ENCODE measurements at regions not wholly inside any gene's neighbourhood (a gene's known extent, or its start where the extent isn't known, plus 50 kb on each side); places are given as distances from the start of the nearest gene placed in this dataset.
"Not testable (repeated sequence)": the region's sequence is repeated elsewhere in the genome, so short reads cannot be mapped to it uniquely, and the experiment has no call there.

- peaks cover 0 to 6% (median 0%) of the 10 kb centered on the region in 3 donors for H3K4me1 ChIP-seq (ENCODE audit: control insufficient read depth in 3 of 3, insufficient read depth in 2 of 3, low read depth in 1 of 3, low read length in 2 of 3)
- no peak for DNase-seq
- no peaks in the 10 kb centered on the region for H3K36me3 ChIP-seq (ENCODE audit: control insufficient read depth in 3 of 3, insufficient read depth in 2 of 3, low read depth in 1 of 3, low read length in 3 of 3)
- FAIRE-seq: no peak
- H3K9me3 ChIP-seq (ENCODE audit: control insufficient read depth in 2 of 2, insufficient read depth in 1 of 2, low read depth in 1 of 2, low read length in 1 of 2): no peaks in the 10 kb centered on the region
- 63 to 69% (median 66%) methylated on average over 3 of the region's 3 CpGs for WGBS, 3 donors
- no peaks in the 10 kb centered on the region for H3K27me3 ChIP-seq (ENCODE audit: control insufficient read depth in 3 of 3, insufficient read depth in 3 of 3, low read length in 3 of 3)
- H3K27ac ChIP-seq (ENCODE audit: low read depth in 1 of 3, low read length in 2 of 3): no peak overlapping the region
- no peak overlapping the region for H3K4me3 ChIP-seq (ENCODE audit: low read depth in 1 of 3, low read length in 3 of 3)
Measured at GRCh38 chr13:44049081-44049945, 169.6 kb downstream of the LACC1 start.

DNA sequence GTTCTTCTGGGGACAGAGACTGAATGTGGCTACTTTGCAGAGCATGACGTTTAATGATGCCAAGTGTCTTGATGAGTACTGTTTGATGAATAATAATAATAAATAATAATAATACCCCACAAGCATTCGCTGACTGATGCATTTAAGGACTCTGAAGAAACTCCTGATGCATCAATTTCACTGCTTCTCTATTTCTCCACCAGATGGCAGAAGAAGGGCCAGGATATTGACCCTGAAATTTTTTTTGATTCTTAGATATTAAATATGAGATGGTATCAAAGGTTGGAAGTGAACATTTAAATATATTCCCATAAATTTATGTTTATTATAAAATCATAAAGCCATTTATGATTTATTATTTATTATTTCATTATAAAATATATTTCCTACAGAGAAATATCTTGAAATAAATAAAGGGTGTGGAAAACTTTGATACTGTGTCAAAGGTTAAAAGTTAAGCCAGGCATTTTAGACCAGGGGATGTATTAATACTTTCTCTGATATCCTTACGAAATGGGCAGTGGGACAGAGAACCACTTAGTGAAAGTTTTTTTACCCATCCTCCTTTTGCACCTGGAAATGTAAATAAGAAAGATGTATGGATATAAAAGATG lies 170.9 kb downstream of the LACC1 start:
- peak; percentile 46 to 62 for DNase-seq
- no peak overlapping the region for H3K27ac ChIP-seq (ENCODE audit: low read depth in 1 of 3, low read length in 2 of 3)
- no peaks in the 10 kb centered on the region for H3K36me3 ChIP-seq (ENCODE audit: control insufficient read depth in 3 of 3, insufficient read depth in 2 of 3, low read depth in 1 of 3, low read length in 3 of 3)
- peaks cover 0 to 6% (median 0%) of the 10 kb centered on the region in 3 donors for H3K4me1 ChIP-seq (ENCODE audit: control insufficient read depth in 3 of 3, insufficient read depth in 2 of 3, low read depth in 1 of 3, low read length in 2 of 3)
- no peaks in the 10 kb centered on the region for H3K27me3 ChIP-seq (ENCODE audit: control insufficient read depth in 3 of 3, insufficient read depth in 3 of 3, low read length in 3 of 3)
- 10 to 25% (median 14%) methylated on average over 3 of the region's 3 CpGs for WGBS, 3 donors
- no peak overlapping the region for H3K4me3 ChIP-seq (ENCODE audit: low read depth in 1 of 3, low read length in 3 of 3)
- H3K9me3 ChIP-seq (ENCODE audit: control insufficient read depth in 2 of 2, insufficient read depth in 1 of 2, low read depth in 1 of 2, low read length in 1 of 2): no peaks in the 10 kb centered on the region
- peak; percentile 96 for FAIRE-seq

DNA sequence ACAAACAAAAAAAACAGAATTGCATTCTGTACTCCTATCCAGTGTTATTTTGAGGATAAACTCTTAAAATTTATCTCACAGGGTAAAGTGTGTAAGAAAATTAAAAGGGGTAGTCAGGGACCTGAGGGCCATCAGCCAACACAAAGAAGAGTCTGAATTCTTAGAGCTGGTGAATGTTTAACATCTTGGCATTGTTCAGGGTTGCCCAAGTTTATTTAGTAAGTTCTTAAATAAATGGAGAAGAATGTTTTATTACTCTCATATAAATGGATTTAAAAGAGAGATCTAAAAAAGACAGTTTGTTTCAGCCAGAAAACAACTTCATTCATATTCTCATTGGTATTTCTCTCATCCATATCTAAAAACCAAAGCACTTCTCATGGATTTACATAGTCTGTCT lies 171.7 kb downstream of the LACC1 start:
- peak overlapping the region in 1 of 3 donors; percentile 16 for H3K27ac ChIP-seq (ENCODE audit: low read depth in 1 of 3, low read length in 2 of 3)
- DNase-seq: no peak
- peaks cover 0 to 6% (median 0%) of the 10 kb centered on the region in 3 donors for H3K4me1 ChIP-seq (ENCODE audit: control insufficient read depth in 3 of 3, insufficient read depth in 2 of 3, low read depth in 1 of 3, low read length in 2 of 3)
- no peaks in the 10 kb centered on the region for H3K9me3 ChIP-seq (ENCODE audit: control insufficient read depth in 2 of 2, insufficient read depth in 1 of 2, low read depth in 1 of 2, low read length in 1 of 2)
- FAIRE-seq: no peak
- H3K36me3 ChIP-seq (ENCODE audit: control insufficient read depth in 3 of 3, insufficient read depth in 2 of 3, low read depth in 1 of 3, low read length in 3 of 3): no peaks in the 10 kb centered on the region
- no peaks in the 10 kb centered on the region for H3K27me3 ChIP-seq (ENCODE audit: control insufficient read depth in 3 of 3, insufficient read depth in 3 of 3, low read length in 3 of 3)
- H3K4me3 ChIP-seq (ENCODE audit: low read depth in 1 of 3, low read length in 3 of 3): no peak overlapping the region

- Histone ChIP-seq H3K36me3 (ENCODE audit: control insufficient read depth in 3 of 3, insufficient read depth in 2 of 3, low read depth in 1 of 3, low read length in 3 of 3) (no peaks in the 10 kb centered on the region), H3K4me3 (ENCODE audit: low read depth in 1 of 3, low read length in 3 of 3) (no peak overlapping the region), H3K27ac (ENCODE audit: low read depth in 1 of 3, low read length in 2 of 3) (peak overlapping the region in 2 of 3 donors; percentile 11 to 64), H3K27me3 (ENCODE audit: control insufficient read depth in 3 of 3, insufficient read depth in 3 of 3, low read length in 3 of 3) (no peaks in the 10 kb centered on the region), H3K9me3 (ENCODE audit: control insufficient read depth in 2 of 2, insufficient read depth in 1 of 2, low read depth in 1 of 2, low read length in 1 of 2) (no peaks in the 10 kb centered on the region), H3K4me1 (ENCODE audit: control insufficient read depth in 3 of 3, insufficient read depth in 2 of 3, low read depth in 1 of 3, low read length in 2 of 3) (peaks cover 0 to 6% (median 0%) of the 10 kb centered on the region in 3 donors)
- WGBS, 3 donors: 79 to 91% (median 90%) methylated on average over 6 of the region's 6 CpGs
- FAIRE-seq (no peak), DNase-seq (peak in 1 of 2 donors; percentile 66)
Measured at GRCh38 chr13:44051918-44052675, 172.4 kb downstream of the LACC1 start.

GRCh38 chr13:44052780-44053184 lies 173.1 kb downstream of the LACC1 start:
- H3K36me3 ChIP-seq (ENCODE audit: control insufficient read depth in 3 of 3, insufficient read depth in 2 of 3, low read depth in 1 of 3, low read length in 3 of 3): no peaks in the 10 kb centered on the region
- H3K27ac ChIP-seq (ENCODE audit: low read depth in 1 of 3, low read length in 2 of 3): peak overlapping the region in 2 of 3 donors; percentile 11 to 64
- H3K27me3 ChIP-seq (ENCODE audit: control insufficient read depth in 3 of 3, insufficient read depth in 3 of 3, low read length in 3 of 3): no peaks in the 10 kb centered on the region
- DNase-seq: no peak
- H3K4me3 ChIP-seq (ENCODE audit: low read depth in 1 of 3, low read length in 3 of 3): no peak overlapping the region
- peaks cover 0 to 6% (median 0%) of the 10 kb centered on the region in 3 donors for H3K4me1 ChIP-seq (ENCODE audit: control insufficient read depth in 3 of 3, insufficient read depth in 2 of 3, low read depth in 1 of 3, low read length in 2 of 3)
- FAIRE-seq: no peak
- no peaks in the 10 kb centered on the region for H3K9me3 ChIP-seq (ENCODE audit: control insufficient read depth in 2 of 2, insufficient read depth in 1 of 2, low read depth in 1 of 2, low read length in 1 of 2)
- 68 to 84% (median 77%) methylated on average over 10 of the region's 10 CpGs for WGBS, 3 donors

- Histone ChIP-seq H3K9me3 (ENCODE audit: control insufficient read depth in 2 of 2, insufficient read depth in 1 of 2, low read depth in 1 of 2, low read length in 1 of 2) (no peaks in the 10 kb centered on the region), H3K4me1 (ENCODE audit: control insufficient read depth in 3 of 3, insufficient read depth in 2 of 3, low read depth in 1 of 3, low read length in 2 of 3) (peaks cover 0 to 6% (median 0%) of the 10 kb centered on the region in 3 donors), H3K4me3 (ENCODE audit: low read depth in 1 of 3, low read length in 3 of 3) (no peak overlapping the region), H3K36me3 (ENCODE audit: control insufficient read depth in 3 of 3, insufficient read depth in 2 of 3, low read depth in 1 of 3, low read length in 3 of 3) (no peaks in the 10 kb centered on the region), H3K27ac (ENCODE audit: low read depth in 1 of 3, low read length in 2 of 3) (no peak overlapping the region), H3K27me3 (ENCODE audit: control insufficient read depth in 3 of 3, insufficient read depth in 3 of 3, low read length in 3 of 3) (no peaks in the 10 kb centered on the region)
- 58 to 75% (median 69%) methylated on average over 5 of the region's 5 CpGs for WGBS, 3 donors
- DNase-seq: no peak
- FAIRE-seq: no peak
Measured at GRCh38 chr13:44053208-44053607, 173.5 kb downstream of the LACC1 start.

DNA sequence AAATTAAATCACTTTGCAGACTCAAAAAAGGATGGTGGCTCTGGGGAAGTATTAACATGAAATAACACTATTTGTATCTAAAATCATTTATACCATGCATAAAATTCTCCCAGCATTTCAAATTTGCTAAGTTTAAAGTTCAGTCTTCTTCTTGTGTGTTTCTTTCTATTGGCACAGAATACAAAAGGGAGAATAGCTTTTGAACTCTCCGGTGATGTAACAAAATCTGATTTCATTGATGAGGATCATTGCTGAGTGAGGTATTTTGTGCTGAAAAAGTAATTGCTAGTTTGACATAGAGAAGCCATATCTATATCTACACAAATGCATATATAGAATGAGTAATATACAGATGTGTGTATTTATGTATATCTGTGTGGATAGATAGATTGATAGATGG lies 174.8 kb downstream of the LACC1 start:
- FAIRE-seq (no peak), DNase-seq (no peak)
- Histone ChIP-seq H3K4me3 (ENCODE audit: low read depth in 1 of 3, low read length in 3 of 3) (no peak overlapping the region), H3K36me3 (ENCODE audit: control insufficient read depth in 3 of 3, insufficient read depth in 2 of 3, low read depth in 1 of 3, low read length in 3 of 3) (no peaks in the 10 kb centered on the region), H3K27me3 (ENCODE audit: control insufficient read depth in 3 of 3, insufficient read depth in 3 of 3, low read length in 3 of 3) (no peaks in the 10 kb centered on the region), H3K4me1 (ENCODE audit: control insufficient read depth in 3 of 3, insufficient read depth in 2 of 3, low read depth in 1 of 3, low read length in 2 of 3) (peaks cover 0 to 6% (median 0%) of the 10 kb centered on the region in 3 donors), H3K27ac (ENCODE audit: low read depth in 1 of 3, low read length in 2 of 3) (no peak overlapping the region), H3K9me3 (ENCODE audit: control insufficient read depth in 2 of 2, insufficient read depth in 1 of 2, low read depth in 1 of 2, low read length in 1 of 2) (no peaks in the 10 kb centered on the region)
- 60 to 81% (median 63%) methylated on average over 1 of the region's 1 CpG for WGBS, 3 donors

DNA sequence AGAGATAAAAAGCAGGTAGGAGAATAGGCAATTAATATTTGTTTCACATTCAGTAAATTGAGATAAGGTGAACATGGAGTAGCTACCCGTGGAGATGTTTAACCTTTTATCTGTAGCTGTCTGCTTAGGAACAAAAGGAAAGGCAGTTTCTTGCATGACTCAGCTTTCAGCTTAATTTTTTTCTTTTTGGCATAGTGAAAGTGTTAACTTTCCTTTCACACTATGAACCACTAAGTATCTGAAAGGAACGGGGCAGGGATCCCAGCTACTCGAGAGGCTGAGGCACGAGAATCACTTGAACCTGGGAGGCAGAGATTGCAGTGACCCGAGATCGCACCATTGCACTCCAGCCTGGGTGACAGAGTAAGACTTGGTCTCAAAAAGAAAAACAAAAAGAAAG lies 176.0 kb downstream of the LACC1 start:
- not testable (repeated sequence) for H3K27ac ChIP-seq (ENCODE audit: low read depth in 1 of 3, low read length in 2 of 3); FAIRE-seq; H3K9me3 ChIP-seq (ENCODE audit: control insufficient read depth in 2 of 2, insufficient read depth in 1 of 2, low read depth in 1 of 2, low read length in 1 of 2); H3K27me3 ChIP-seq (ENCODE audit: control insufficient read depth in 3 of 3, insufficient read depth in 3 of 3, low read length in 3 of 3); H3K4me1 ChIP-seq (ENCODE audit: control insufficient read depth in 3 of 3, insufficient read depth in 2 of 3, low read depth in 1 of 3, low read length in 2 of 3); H3K36me3 ChIP-seq (ENCODE audit: control insufficient read depth in 3 of 3, insufficient read depth in 2 of 3, low read depth in 1 of 3, low read length in 3 of 3)
- peak overlapping the region in 1 of 3 donors; percentile 16 for H3K4me3 ChIP-seq (ENCODE audit: low read depth in 1 of 3, low read length in 3 of 3)
- WGBS, 3 donors: 5 to 27% (median 13%) methylated on average over 6 of the region's 6 CpGs
- DNase-seq: peak; percentile 37 to 58
